ENCODE measurements at regions not wholly inside any gene's neighbourhood (a gene's known extent, or its start where the extent isn't known, plus 50 kb on each side); places are given as distances from the start of the nearest gene placed in this dataset.

GRCh38 chr10:44178856-44179255, 206.0 kb downstream of the CXCL12 start:
- no peak for DNase-seq (ENCODE audit: low read depth)

GRCh38 chr10:44178281-44178680, 206.6 kb downstream of the CXCL12 start:
- no peak for DNase-seq (ENCODE audit: low read depth)

- no peak for DNase-seq (ENCODE audit: low read depth)
Observed at GRCh38 chr10:44177610-44178009, 207.3 kb downstream of the CXCL12 start.

- no peak for DNase-seq (ENCODE audit: low read depth)
Observed at GRCh38 chr10:44176311-44176710, 208.6 kb downstream of the CXCL12 start.

- no peak for DNase-seq (ENCODE audit: low read depth)
Observed at GRCh38 chr10:44173608-44173894, 211.3 kb downstream of the CXCL12 start.

GRCh38 chr10:44172883-44173607, 211.9 kb downstream of the CXCL12 start:
- DNase-seq (ENCODE audit: low read depth): no peak

GRCh38 chr10:44171765-44172164, 213.1 kb downstream of the CXCL12 start:
- no peak for DNase-seq (ENCODE audit: low read depth)

GRCh38 chr10:44168478-44168877, 216.4 kb downstream of the CXCL12 start:
- no peak for DNase-seq (ENCODE audit: low read depth)

- no peak for DNase-seq (ENCODE audit: low read depth)
Observed at GRCh38 chr10:44167752-44168151, 217.1 kb downstream of the CXCL12 start.

- DNase-seq (ENCODE audit: low read depth): no peak
Observed at GRCh38 chr10:44166441-44166840, 218.5 kb downstream of the CXCL12 start.

GRCh38 chr10:44164251-44164956, 220.5 kb downstream of the CXCL12 start:
- DNase-seq (ENCODE audit: low read depth): no peak

- no peak for DNase-seq (ENCODE audit: low read depth)
Observed at GRCh38 chr10:44161184-44161583, 223.7 kb downstream of the CXCL12 start.

- DNase-seq (ENCODE audit: low read depth): no peak
Observed at GRCh38 chr10:44157574-44157973, 227.3 kb downstream of the CXCL12 start.

GRCh38 chr10:44154956-44155355, 229.9 kb downstream of the CXCL12 start:
- DNase-seq (ENCODE audit: low read depth): no peak

GRCh38 chr10:44153918-44154670, 230.8 kb downstream of the CXCL12 start:
- no peak for DNase-seq (ENCODE audit: low read depth)

GRCh38 chr10:44143556-44143955, 241.3 kb downstream of the CXCL12 start:
- no peak for DNase-seq (ENCODE audit: low read depth)

GRCh38 chr10:44132361-44133289, 252.3 kb downstream of the CXCL12 start:
- DNase-seq (ENCODE audit: low read depth): no peak

GRCh38 chr10:44126291-44126717, 258.6 kb downstream of the CXCL12 start:
- no peak for DNase-seq (ENCODE audit: low read depth)

- peak; percentile 26 for DNase-seq (ENCODE audit: low read depth)
Observed at GRCh38 chr10:44125879-44126278, 259.0 kb downstream of the CXCL12 start.

- no peak for DNase-seq (ENCODE audit: low read depth)
Observed at GRCh38 chr10:44118500-44118899, 266.4 kb downstream of the CXCL12 start.

GRCh38 chr10:44116474-44116873, 268.4 kb downstream of the CXCL12 start:
- no peak for DNase-seq (ENCODE audit: low read depth)

GRCh38 chr10:44115516-44115915, 269.4 kb downstream of the CXCL12 start:
- DNase-seq (ENCODE audit: low read depth): no peak

All from LHCN-M2 (cell line).